HepG2 (cell line): ENCODE measurements at regions not wholly inside any gene's neighbourhood (a gene's known extent, or its start where the extent isn't known, plus 50 kb on each side); places are given as distances from the start of the nearest gene placed in this dataset.

Experiments
- ATAC-seq: fragments of 200-7000 bp; cut with Tn5 transposase; 3 replicates; pipeline ENCODE4 v1.9.1; 2020; ENCODE audit warnings: mild to moderate bottlenecking, moderate library complexity
- BruUV-seq: library from RNA; stranded (reverse); fragments of 400-500 nt; replicated peaks from 2 replicates; lab custom pipeline; 2021; lab: Mats Ljungman, UMichigan
- CTCF ChIA-PET: fragments of 300-600 bp; formaldehyde crosslinking; extraction: SDS; loops from one replicate; lab custom pipeline; 2021; ENCODE audit warnings: low total read pairs, inconsistent platforms, low intra/inter-chr PET ratio; lab: Yijun Ruan, JAX
- POLR2A ChIA-PET: fragments of 350-600 bp; sonication (Branson Sonifier 250); formaldehyde crosslinking; loops from one replicate; lab custom pipeline; 2020; ENCODE audit warnings: antibody characterized with exemption, inconsistent platforms; lab: Yijun Ruan, JAX
- DNase-seq: peaks from one replicate; pipeline ENCODE4 v3.0.0-alpha.2; 2015; ENCODE audit warnings: low spot score
- FAIRE-seq: peaks from 3 replicates; lab custom pipeline; 2011; peaks lifted over from hg19 to GRCh38; lab: Jason Lieb, UNC
- H2AFZ ChIP-seq: one replicate; pipeline ENCODE4 v1.6.1; 2011; ENCODE audit warnings: low read length, inconsistent platforms
- H3K27ac ChIP-seq: fragments of 300-600 bp; 3 replicates; pipeline ENCODE4 v1.8.0; 2011; ENCODE audit warnings: mixed run types, mild to moderate bottlenecking, mixed read lengths, low read length, inconsistent platforms; ENCODE audit not compliant: insufficient read depth; ENCODE audit errors: extremely low read length
- H3K27me3 ChIP-seq, 2 experiments: fragments of 200-600 bp in 1 of 2; 2 replicates in 1 of 2; 3 replicates in 1 of 2; pipeline versions ENCODE4 v1.6.0 to v1.8.0; 2011; ENCODE audit warnings: low read length in 2 of 2, mild to moderate bottlenecking in 2 of 2, moderate library complexity in 2 of 2, inconsistent platforms in 1 of 2; ENCODE audit not compliant: insufficient read depth in 2 of 2, control insufficient read depth in 1 of 2
- H3K36me3 ChIP-seq, 2 experiments: fragments of 200-600 bp in 1 of 2; replicated peaks in 1 of 2; 2 replicates in 1 of 2; 3 replicates in 1 of 2; pipeline versions ENCODE4 v1.5.1 to v1.8.0; 2011; ENCODE audit warnings: low read length in 2 of 2, inconsistent platforms in 1 of 2; ENCODE audit not compliant: insufficient read depth in 2 of 2, control insufficient read depth in 1 of 2
- H3K4me1 ChIP-seq: 2 replicates; pipeline ENCODE4 v1.5.1; 2012; ENCODE audit warnings: low read length, inconsistent platforms; ENCODE audit not compliant: insufficient read depth
- H3K4me2 ChIP-seq: 2 replicates; pipeline ENCODE4 v1.6.0; 2011; ENCODE audit warnings: low read depth, low read length, inconsistent platforms
- H3K4me3 ChIP-seq, 3 experiments: fragments of 200-600 bp in 1 of 3; sonication (generic), shearing (Covaris generic) in 1 of 3; replicated peaks in 1 of 3; 2 replicates each; pipeline ENCODE4 v1.5.1; 2011 to 2016; ENCODE audit warnings: low read length in 3 of 3, inconsistent platforms in 2 of 3, low read depth in 2 of 3, mild to moderate bottlenecking in 2 of 3, control low read depth in 1 of 3, mixed read lengths in 1 of 3; ENCODE audit not compliant: insufficient read depth in 1 of 3
- H3K79me2 ChIP-seq: one replicate; pipeline ENCODE4 v1.6.1; 2011; ENCODE audit warnings: low read length, inconsistent platforms; ENCODE audit not compliant: insufficient read depth
- H3K9ac ChIP-seq: 2 replicates; pipeline ENCODE4 v1.6.0; 2011; ENCODE audit warnings: mild to moderate bottlenecking, low read depth, low read length, inconsistent platforms; ENCODE audit not compliant: insufficient read depth
- H3K9me3 ChIP-seq: 2 replicates; pipeline ENCODE4 v1.5.1; 2012; ENCODE audit warnings: mild to moderate bottlenecking, low read length
- H4K20me1 ChIP-seq: 2 replicates; pipeline ENCODE4 v1.6.0; 2011; ENCODE audit warnings: inconsistent platforms, mild to moderate bottlenecking, low read length, moderate library complexity; ENCODE audit not compliant: insufficient read depth
- ARID2 ChIP-seq: sonication (generic); formaldehyde crosslinking; IDR thresholded peaks from 2 replicates; pipeline ENCODE4 v1.8.1; 2022; ENCODE audit warnings: mild to moderate bottlenecking, missing genetic modification reagents, borderline replicate concordance
- EP300 ChIP-seq, 3 experiments: sonication (generic) in 1 of 3; formaldehyde crosslinking in 1 of 3; IDR thresholded peaks; 2 replicates each; pipeline versions ENCODE4 v1.5.1 to v1.6.1; 2011 to 2020; ENCODE audit warnings: low read depth in 2 of 3, low read length in 2 of 3, borderline replicate concordance in 1 of 3, improper control_type of control experiment in 1 of 3, mild to moderate bottlenecking in 1 of 3, missing genetic modification reagents in 1 of 3, moderate library complexity in 1 of 3
- MLLT10 ChIP-seq: sonication (generic); formaldehyde crosslinking; IDR thresholded peaks from 2 replicates; pipeline ENCODE4 v1.4.0; 2020; ENCODE audit warnings: missing genetic modification reagents
- PHF20 ChIP-seq: sonication (generic); formaldehyde crosslinking; IDR thresholded peaks from 2 replicates; pipeline ENCODE4 v1.5.0; 2020; ENCODE audit warnings: mild to moderate bottlenecking, missing genetic modification reagents
- POGZ ChIP-seq: sonication (generic); formaldehyde crosslinking; IDR thresholded peaks from 2 replicates; pipeline ENCODE4 v1.4.0; 2020; ENCODE audit warnings: mild to moderate bottlenecking, missing genetic modification reagents
- RFX5 ChIP-seq: IDR thresholded peaks from 2 replicates; pipeline ENCODE4 v1.6.1; 2011; ENCODE audit warnings: low read depth, low read length, improper control_type of control experiment
- STAT5B ChIP-seq: sonication (generic); formaldehyde crosslinking; IDR thresholded peaks from 2 replicates; pipeline ENCODE4 v1.4.0; 2020; ENCODE audit warnings: missing genetic modification reagents
- YY1 ChIP-seq: IDR thresholded peaks from 2 replicates; pipeline ENCODE4 v1.6.1; 2011; ENCODE audit warnings: low read length, low read depth, moderate library complexity, mild to moderate bottlenecking; ENCODE audit not compliant: insufficient read depth, insufficient replicate concordance
- ZBTB20 ChIP-seq: sonication (generic); formaldehyde crosslinking; IDR thresholded peaks from 2 replicates; pipeline ENCODE4 v1.8.1; 2023; ENCODE audit warnings: missing genetic modification reagents, low read depth, mild to moderate bottlenecking, borderline replicate concordance
- ZFP36L2 ChIP-seq: sonication (generic); formaldehyde crosslinking; IDR thresholded peaks from 2 replicates; pipeline ENCODE4 v1.4.0; 2020; ENCODE audit warnings: missing genetic modification reagents
- ZNF232 ChIP-seq: sonication (generic); formaldehyde crosslinking; IDR thresholded peaks from 2 replicates; pipeline ENCODE4 v1.4.0; 2020; ENCODE audit warnings: missing genetic modification reagents, borderline replicate concordance
- ZNF317 ChIP-seq: sonication (generic); formaldehyde crosslinking; IDR thresholded peaks from 2 replicates; pipeline ENCODE4 v1.5.0; 2020; ENCODE audit warnings: mild to moderate bottlenecking, missing genetic modification reagents
- ZNF597 ChIP-seq: sonication (generic); formaldehyde crosslinking; IDR thresholded peaks from 2 replicates; pipeline ENCODE4 v1.5.0; 2020; ENCODE audit warnings: missing genetic modification reagents
- ZNF816 ChIP-seq: sonication (generic); formaldehyde crosslinking; IDR thresholded peaks from 2 replicates; pipeline ENCODE4 v1.8.0; 2022; ENCODE audit warnings: missing genetic modification reagents, mild to moderate bottlenecking, borderline replicate concordance
- ZSCAN21 ChIP-seq: sonication (generic); formaldehyde crosslinking; IDR thresholded peaks from 2 replicates; pipeline ENCODE4 v1.8.0; 2022; ENCODE audit warnings: mild to moderate bottlenecking, missing genetic modification reagents, moderate library complexity, borderline replicate concordance
- WGBS: methylation state at CpG from one replicate; pipeline ENCODE4 v1.1.6; 2017; ENCODE audit warnings: low lambda C conversion rate; 5-methylcytosine and 5-hydroxymethylcytosine counted together
- in situ Hi-C: cut with HindIII; loops from 2 replicates; pipeline ENCODE4 v1.10.0; 2017; ENCODE audit warnings: low pct_unique_long_range_greater_than_20kb; ENCODE audit not compliant: extremely low pct_ligation_motif_present
- intact Hi-C: fragments of 100-400 bp; cut with micrococcal nuclease; formaldehyde crosslinking; loops from one replicate; pipeline ENCODE4 v1.10.0; 2022; ENCODE audit not compliant: unreplicated experiment
- TF ChIP-seq, protein P1 (sequence below): IDR thresholded peaks from 2 replicates; pipeline ENCODE4 v1.6.1; 2018; ENCODE audit warnings: missing genetic modification reagents, mild to moderate bottlenecking, missing compliant biosample characterization
- TF ChIP-seq, protein P2 (sequence below): sonication (generic); formaldehyde crosslinking; conservative IDR thresholded peaks from 2 replicates; pipeline ENCODE4 v1.8.1; 2023; ENCODE audit warnings: missing genetic modification reagents
- TF ChIP-seq, protein P3 (sequence below): sonication (generic); formaldehyde crosslinking; IDR thresholded peaks from 2 replicates; pipeline ENCODE4 v1.4.0; 2020; ENCODE audit warnings: mild to moderate bottlenecking, missing genetic modification reagents

DNA sequence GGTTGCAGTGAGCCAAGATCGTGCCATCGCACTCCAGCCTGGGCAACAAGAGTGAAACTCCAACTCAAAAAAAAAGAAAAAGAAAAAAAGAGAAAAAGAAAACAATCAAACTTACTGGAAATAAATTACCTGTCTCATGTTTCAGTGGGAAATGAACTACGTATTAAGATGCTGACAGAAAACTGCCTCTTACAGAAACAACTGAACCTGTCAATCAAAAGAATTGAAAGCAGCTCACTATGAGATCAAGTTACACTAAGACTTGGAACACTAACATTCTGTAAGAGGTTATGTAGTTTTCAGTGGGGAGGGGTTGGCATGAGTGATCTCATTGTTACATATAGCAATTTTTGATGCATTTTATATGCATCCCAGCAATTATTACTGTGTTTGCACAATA is 64.4 kb upstream of the SPATA31E1 start:
- ATAC-seq = no peak
- peaks cover 0 to 6% of the 10 kb centered on the region in 2 experiments; a peak in 2 of 5 replicates for H3K27me3 ChIP-seq
- WGBS = 62% methylated on average over 3 of the region's 3 CpGs
- H4K20me1 ChIP-seq = no peaks in the 10 kb centered on the region
- no peak overlapping the region for H2AFZ ChIP-seq
- in situ Hi-C loops (no loop called here), intact Hi-C loops (no loop called here)
- no peak for FAIRE-seq
- ChIA-PET POLR2A (no interaction called here), CTCF (no interaction called here)
- no peaks in the 10 kb centered on the region for H3K79me2 ChIP-seq
- TF ChIP-seq, protein P1, sequence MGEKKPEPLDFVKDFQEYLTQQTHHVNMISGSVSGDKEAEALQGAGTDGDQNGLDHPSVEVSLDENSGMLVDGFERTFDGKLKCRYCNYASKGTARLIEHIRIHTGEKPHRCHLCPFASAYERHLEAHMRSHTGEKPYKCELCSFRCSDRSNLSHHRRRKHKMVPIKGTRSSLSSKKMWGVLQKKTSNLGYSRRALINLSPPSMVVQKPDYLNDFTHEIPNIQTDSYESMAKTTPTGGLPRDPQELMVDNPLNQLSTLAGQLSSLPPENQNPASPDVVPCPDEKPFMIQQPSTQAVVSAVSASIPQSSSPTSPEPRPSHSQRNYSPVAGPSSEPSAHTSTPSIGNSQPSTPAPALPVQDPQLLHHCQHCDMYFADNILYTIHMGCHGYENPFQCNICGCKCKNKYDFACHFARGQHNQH = no peak
- TF ChIP-seq STAT5B (CRISPR knock-in tag) (no peak), ZNF816 (CRISPR knock-in tag) (no peak), MLLT10 (CRISPR knock-in tag) (no peak), ZNF232 (CRISPR knock-in tag) (no peak), ZBTB20 (CRISPR knock-in tag) (no peak), YY1 (no peak), ZFP36L2 (no peak), ZNF317 (CRISPR knock-in tag) (no peak), ZSCAN21 (CRISPR knock-in tag) (no peak), ZNF597 (no peak), EP300 (IDR thresholded peaks at IDR 0.05; ENCODE audit: low read depth in 2 of 2, low read length in 2 of 2) (no peak), EP300 (CRISPR knock-in tag; IDR thresholded peaks at IDR 0.05; ENCODE audit: borderline replicate concordance) (no peak), POGZ (no peak), RFX5 (no peak), ARID2 (CRISPR knock-in tag) (no peak), PHF20 (CRISPR knock-in tag) (no peak)
- TF ChIP-seq, protein P2, sequence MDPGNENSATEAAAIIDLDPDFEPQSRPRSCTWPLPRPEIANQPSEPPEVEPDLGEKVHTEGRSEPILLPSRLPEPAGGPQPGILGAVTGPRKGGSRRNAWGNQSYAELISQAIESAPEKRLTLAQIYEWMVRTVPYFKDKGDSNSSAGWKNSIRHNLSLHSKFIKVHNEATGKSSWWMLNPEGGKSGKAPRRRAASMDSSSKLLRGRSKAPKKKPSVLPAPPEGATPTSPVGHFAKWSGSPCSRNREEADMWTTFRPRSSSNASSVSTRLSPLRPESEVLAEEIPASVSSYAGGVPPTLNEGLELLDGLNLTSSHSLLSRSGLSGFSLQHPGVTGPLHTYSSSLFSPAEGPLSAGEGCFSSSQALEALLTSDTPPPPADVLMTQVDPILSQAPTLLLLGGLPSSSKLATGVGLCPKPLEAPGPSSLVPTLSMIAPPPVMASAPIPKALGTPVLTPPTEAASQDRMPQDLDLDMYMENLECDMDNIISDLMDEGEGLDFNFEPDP = no peak
- TF ChIP-seq, protein P3, sequence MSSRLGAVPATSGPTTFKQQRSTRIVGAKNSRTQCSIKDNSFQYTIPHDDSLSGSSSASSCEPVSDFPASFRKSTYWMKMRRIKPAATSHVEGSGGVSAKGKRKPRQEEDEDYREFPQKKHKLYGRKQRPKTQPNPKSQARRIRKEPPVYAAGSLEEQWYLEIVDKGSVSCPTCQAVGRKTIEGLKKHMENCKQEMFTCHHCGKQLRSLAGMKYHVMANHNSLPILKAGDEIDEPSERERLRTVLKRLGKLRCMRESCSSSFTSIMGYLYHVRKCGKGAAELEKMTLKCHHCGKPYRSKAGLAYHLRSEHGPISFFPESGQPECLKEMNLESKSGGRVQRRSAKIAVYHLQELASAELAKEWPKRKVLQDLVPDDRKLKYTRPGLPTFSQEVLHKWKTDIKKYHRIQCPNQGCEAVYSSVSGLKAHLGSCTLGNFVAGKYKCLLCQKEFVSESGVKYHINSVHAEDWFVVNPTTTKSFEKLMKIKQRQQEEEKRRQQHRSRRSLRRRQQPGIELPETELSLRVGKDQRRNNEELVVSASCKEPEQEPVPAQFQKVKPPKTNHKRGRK (CRISPR knock-in tag) = no peak
- no peaks in the 10 kb centered on the region for H3K9me3 ChIP-seq
- no peak overlapping the region for H3K4me2 ChIP-seq
- no peaks in the 10 kb centered on the region for H3K36me3 ChIP-seq
- H3K4me3 ChIP-seq = no peak overlapping the region
- H3K4me1 ChIP-seq = no peaks in the 10 kb centered on the region
- H3K27ac ChIP-seq = no peak overlapping the region
- no TSS peak for BruUV-seq
- no peak for DNase-seq
- H3K9ac ChIP-seq = no peak overlapping the region
